Sigmoid colon (tissue), 3 donors: ENCODE measurements at regions not wholly inside any gene's neighbourhood (a gene's known extent, or its start where the extent isn't known, plus 50 kb on each side); places are given as distances from the start of the nearest gene placed in this dataset.

Source experiments
- POLR2A ChIP-seq, 2 donors: fragments of 450-650 bp; IDR thresholded peaks; one replicate each; pipeline ENCODE4 v1.6.1; 2016; ENCODE audit warnings: antibody characterized with exemption in 2 of 2, mild to moderate bottlenecking in 2 of 2, moderate library complexity in 2 of 2
- TF ChIP-seq, protein P1 (sequence below), 4 experiments: fragments of 450-650 bp in 3 of 4; fragments of 200-600 bp in 1 of 4; IDR thresholded peaks; one replicate each; pipeline ENCODE4 v1.5.1; 2016 to 2019; ENCODE audit warnings: antibody characterized with exemption in 4 of 4, mild to moderate bottlenecking in 3 of 4, moderate library complexity in 2 of 4

DNA sequence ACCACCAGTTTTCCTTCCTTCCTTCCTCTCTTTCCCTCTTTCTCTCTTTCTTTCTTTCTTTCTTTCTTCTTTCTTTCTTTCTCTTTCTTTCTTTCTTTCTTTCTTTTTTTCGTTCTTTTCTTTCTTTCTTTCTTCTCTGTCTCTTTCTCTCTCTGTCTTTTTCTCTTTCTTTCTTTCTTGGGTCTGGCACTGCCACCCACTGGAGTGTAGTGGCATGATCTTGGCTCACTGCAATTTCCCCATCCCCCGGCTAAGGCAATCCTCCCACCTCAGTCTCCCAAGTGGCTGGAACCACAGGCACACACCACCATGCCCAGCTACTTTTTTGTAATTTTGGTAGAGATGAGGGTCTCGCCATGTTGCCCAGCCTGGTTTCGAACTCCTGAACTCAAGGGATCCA lies 51.6 kb upstream of the NHS start:
- TF ChIP-seq, protein P1, sequence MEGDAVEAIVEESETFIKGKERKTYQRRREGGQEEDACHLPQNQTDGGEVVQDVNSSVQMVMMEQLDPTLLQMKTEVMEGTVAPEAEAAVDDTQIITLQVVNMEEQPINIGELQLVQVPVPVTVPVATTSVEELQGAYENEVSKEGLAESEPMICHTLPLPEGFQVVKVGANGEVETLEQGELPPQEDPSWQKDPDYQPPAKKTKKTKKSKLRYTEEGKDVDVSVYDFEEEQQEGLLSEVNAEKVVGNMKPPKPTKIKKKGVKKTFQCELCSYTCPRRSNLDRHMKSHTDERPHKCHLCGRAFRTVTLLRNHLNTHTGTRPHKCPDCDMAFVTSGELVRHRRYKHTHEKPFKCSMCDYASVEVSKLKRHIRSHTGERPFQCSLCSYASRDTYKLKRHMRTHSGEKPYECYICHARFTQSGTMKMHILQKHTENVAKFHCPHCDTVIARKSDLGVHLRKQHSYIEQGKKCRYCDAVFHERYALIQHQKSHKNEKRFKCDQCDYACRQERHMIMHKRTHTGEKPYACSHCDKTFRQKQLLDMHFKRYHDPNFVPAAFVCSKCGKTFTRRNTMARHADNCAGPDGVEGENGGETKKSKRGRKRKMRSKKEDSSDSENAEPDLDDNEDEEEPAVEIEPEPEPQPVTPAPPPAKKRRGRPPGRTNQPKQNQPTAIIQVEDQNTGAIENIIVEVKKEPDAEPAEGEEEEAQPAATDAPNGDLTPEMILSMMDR (IDR thresholded peaks at IDR 0.05), result peak in 1 of 4 experiments; percentile 9
- TF ChIP-seq POLR2A (IDR thresholded peaks at IDR 0.05), result no peak
